Effector memory CD8-positive, alpha-beta T cell (primary cell): ENCODE measurements at regions not wholly inside any gene's neighbourhood (a gene's known extent, or its start where the extent isn't known, plus 50 kb on each side); places are given as distances from the start of the nearest gene placed in this dataset.

Experiments used
- ATAC-seq: fragments of 150-1000 bp; cut with Tn5 transposase; replicated peaks from 2 replicates; pipeline ENCODE4 v1.10.0; 2021; ENCODE audit warnings: mild to moderate bottlenecking, moderate library complexity
- DNase-seq, 3 experiments: peaks; one replicate each; pipeline ENCODE4 v3.0.0; 2021
- H3K27ac Mint-ChIP-seq, 2 donors: one replicate each; pipeline ENCODE4 v1.8.0; 2022; ENCODE audit warnings: mild to moderate bottlenecking in 2 of 2, mixed read lengths in 2 of 2, moderate library complexity in 2 of 2
- H3K27me3 Mint-ChIP-seq, 2 donors: one replicate each; pipeline ENCODE4 v1.8.0; 2022; ENCODE audit warnings: mixed read lengths in 2 of 2
- H3K36me3 Mint-ChIP-seq: one replicate; pipeline ENCODE4 v1.8.0; 2022; ENCODE audit warnings: mild to moderate bottlenecking, moderate library complexity, mixed read lengths; ENCODE audit not compliant: insufficient read depth
- H3K4me1 Mint-ChIP-seq, 2 donors: one replicate each; pipeline ENCODE4 v1.8.0; 2022; ENCODE audit warnings: low read depth in 2 of 2, mixed read lengths in 2 of 2
- H3K4me3 Mint-ChIP-seq, 2 donors: one replicate each; pipeline ENCODE4 v1.8.0; 2022; ENCODE audit warnings: mild to moderate bottlenecking in 2 of 2, mixed read lengths in 2 of 2, moderate library complexity in 2 of 2
- H3K9me3 Mint-ChIP-seq, 2 donors: one replicate each; pipeline ENCODE4 v1.8.0; 2022; ENCODE audit warnings: mixed read lengths in 2 of 2

DNA sequence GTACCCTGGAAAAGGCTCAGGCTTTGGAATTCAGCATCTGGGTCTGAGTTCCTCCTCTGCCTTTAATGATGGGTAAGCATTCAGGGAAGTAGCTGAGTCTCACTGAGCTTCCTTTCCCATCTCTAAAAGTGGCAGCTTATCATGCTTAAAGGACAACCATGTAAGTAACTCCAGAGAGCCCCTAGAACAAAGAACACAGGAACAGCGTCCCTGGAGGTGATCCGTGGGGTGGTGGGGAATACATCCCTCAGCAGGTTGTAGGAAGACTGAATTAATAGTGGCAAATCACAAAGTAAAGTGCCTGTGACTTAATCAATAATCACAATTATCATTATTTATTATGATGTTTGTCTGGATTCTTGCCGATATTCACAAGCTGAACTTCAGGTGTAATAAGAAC lies 114.7 kb upstream of the ISX start:
- DNase-seq (no peak), ATAC-seq (no peak)
- Mint-ChIP-seq H3K4me1 (no peaks in the 10 kb centered on the region), H3K4me3 (no peak overlapping the region), H3K27me3 (peaks cover 0 to 18% of the 10 kb centered on the region in 2 donors), H3K36me3 (peaks cover 4% of the 10 kb centered on the region), H3K27ac (no peak overlapping the region), H3K9me3 (no peaks in the 10 kb centered on the region)

DNA sequence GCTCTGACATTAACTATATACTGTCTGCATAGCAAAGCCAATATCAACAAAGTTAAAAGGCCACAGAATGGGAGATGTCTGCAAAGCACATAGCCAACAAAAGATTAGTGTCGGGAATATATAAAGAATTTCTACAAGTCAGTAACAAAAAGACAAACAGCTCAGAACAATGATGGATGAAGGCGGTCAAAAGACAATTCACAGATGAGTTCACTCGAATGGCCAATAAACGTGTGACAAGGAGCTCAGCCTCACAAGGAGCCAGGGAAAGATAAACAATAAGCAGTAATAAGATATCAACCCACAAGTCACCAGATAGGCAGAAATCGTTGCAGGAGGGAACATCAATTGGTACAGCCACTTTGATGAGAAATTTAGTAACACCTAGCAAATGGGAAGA lies 106.0 kb upstream of the ISX start:
- Mint-ChIP-seq H3K4me3 (no peak overlapping the region), H3K36me3 (no peaks in the 10 kb centered on the region), H3K4me1 (no peaks in the 10 kb centered on the region), H3K27ac (no peak overlapping the region), H3K9me3 (no peaks in the 10 kb centered on the region), H3K27me3 (no peaks in the 10 kb centered on the region)
- ATAC-seq: no peak
- DNase-seq: no peak

DNA sequence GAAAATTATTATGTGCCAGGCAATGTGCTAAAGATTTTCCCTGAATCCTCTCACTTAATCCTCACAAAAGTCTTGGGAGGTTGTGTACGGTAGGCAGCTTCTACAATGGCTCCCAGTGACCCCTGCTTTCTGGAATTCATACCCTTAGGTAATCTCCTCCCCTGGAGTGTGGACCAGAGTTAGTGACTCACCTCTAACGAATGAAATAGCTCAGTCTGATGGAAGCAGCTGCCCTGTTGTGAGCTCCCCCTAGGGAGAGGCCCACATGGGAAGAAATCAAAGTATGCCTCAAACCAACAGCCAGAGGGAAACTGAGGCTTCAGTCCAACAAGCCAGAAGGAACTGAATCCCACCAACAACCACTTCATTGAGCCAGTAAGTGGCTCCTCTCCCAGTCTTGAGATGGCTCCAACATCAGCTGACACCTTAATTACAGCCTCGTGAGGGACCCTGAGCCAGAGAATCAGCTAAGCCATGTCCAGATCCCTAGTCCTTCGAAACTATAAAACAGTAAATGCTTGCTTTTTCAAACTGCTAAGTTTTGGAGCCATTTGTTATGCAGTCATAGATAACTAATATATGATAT lies 98.9 kb upstream of the ISX start:
- Mint-ChIP-seq H3K36me3 (no peaks in the 10 kb centered on the region), H3K27ac (no peak overlapping the region), H3K27me3 (peaks cover 7 to 9% of the 10 kb centered on the region in 2 donors), H3K4me3 (no peak overlapping the region), H3K9me3 (peaks cover 0 to 2% of the 10 kb centered on the region in 2 donors), H3K4me1 (no peaks in the 10 kb centered on the region)
- no peak for DNase-seq
- no peak for ATAC-seq

DNA sequence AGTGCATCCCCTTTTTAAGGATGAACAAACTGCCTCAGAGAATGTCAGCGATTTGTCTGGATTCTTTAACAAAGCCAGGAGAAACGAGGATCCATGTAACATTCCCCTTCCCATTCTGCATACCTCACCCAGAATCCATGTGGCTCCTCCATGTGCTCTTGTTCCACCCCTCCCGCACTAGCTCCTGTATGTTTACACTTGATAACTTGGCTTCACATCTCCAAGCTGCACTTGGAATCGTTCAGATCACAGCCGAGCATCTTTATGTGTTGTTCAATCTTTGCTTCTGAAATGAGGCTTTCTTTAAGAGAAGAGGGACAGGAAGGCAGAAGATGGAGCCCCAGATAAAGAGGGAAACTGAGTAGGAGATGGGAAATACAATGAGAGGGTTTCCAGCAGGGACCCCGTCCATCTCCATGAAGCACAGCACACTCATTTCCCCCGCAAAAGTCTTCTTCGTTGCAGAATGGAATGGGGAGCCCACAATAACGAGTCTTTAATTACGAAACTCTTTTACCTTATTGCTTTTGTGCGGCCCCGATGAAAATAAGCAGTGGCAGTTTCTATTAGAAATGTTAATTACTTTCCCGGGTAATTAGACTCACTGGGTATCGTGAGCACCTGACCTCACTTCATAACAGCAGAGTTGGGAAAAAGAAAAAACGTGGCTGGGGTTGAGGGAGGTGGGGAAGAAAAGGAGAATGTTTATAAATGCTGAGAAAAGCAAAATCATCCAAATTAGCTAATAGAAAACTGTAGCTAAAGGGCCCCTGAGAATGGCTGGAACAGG lies 96.8 kb upstream of the ISX start:
- Mint-ChIP-seq H3K9me3 (peaks cover 0 to 2% of the 10 kb centered on the region in 2 donors), H3K4me1 (no peaks in the 10 kb centered on the region), H3K4me3 (no peak overlapping the region), H3K27ac (no peak overlapping the region), H3K27me3 (peaks cover 7 to 25% of the 10 kb centered on the region in 2 donors), H3K36me3 (no peaks in the 10 kb centered on the region)
- ATAC-seq (no peak), DNase-seq (no peak)

DNA sequence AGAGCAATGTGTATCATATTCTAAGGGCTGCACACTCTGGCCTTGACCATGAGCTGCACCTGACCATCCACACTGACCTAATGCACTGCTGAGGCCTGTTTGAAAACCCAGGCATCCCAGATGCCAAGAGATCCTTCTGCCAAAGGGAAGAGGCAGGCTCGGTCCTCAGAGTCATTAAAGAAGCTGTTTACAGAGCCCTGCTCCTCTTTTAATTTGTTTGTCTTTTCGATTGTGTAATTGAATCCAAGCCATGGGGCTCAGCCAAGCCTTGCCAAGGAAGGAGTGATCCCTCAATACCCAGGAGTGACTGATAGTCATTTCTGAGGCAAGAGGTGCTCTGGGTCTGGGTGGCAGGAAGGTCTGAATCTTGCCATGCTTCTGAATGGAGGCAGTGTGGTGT lies 94.5 kb upstream of the ISX start:
- H3K4me3 Mint-ChIP-seq: no peak overlapping the region
- H3K9me3 Mint-ChIP-seq: peaks cover 0 to 2% of the 10 kb centered on the region in 2 donors
- H3K27ac Mint-ChIP-seq: no peak overlapping the region
- H3K4me1 Mint-ChIP-seq: no peaks in the 10 kb centered on the region
- ATAC-seq (no peak), DNase-seq (no peak)
- H3K36me3 Mint-ChIP-seq: no peaks in the 10 kb centered on the region
- peaks cover 7 to 25% of the 10 kb centered on the region in 2 donors for H3K27me3 Mint-ChIP-seq

DNA sequence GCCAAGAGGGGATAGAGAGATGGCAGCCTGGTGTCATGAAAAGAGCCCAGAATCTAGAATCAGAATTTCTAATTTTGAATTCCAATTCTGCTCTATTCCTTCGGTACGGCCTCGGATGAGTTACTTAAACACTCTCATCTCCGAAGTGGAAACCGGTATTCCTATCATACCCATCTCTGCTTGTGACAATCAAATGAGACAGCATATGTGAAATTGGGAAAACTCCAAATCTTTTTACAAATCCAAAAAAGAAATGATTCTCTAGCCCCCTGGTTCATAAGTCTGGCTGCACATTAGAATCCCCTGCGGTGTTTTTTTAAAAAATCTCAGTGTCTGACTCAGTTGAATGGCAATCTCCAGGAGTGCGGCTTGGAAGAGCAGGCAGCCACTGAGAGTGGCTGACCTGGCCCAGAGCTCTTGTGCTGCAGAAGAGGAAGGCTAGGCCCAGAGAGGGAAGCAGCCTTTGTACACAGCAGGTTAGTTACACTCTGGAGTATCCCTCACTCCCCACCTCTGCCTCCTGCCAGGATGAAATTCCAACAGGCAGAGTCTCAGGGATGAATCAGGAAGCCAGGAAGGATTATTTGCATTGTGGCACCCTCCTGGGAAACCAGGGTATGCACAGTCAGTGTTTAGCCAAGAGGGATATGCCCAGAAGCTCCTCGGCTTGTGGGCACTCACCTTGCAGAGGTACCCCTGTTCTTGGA lies 93.6 kb upstream of the ISX start:
- no peak overlapping the region for H3K27ac Mint-ChIP-seq
- DNase-seq: no peak
- no peaks in the 10 kb centered on the region for H3K4me1 Mint-ChIP-seq
- H3K9me3 Mint-ChIP-seq: peaks cover 0 to 2% of the 10 kb centered on the region in 2 donors
- H3K36me3 Mint-ChIP-seq: no peaks in the 10 kb centered on the region
- no peak for ATAC-seq
- no peak overlapping the region for H3K4me3 Mint-ChIP-seq
- peaks cover 7 to 25% of the 10 kb centered on the region in 2 donors for H3K27me3 Mint-ChIP-seq

DNA sequence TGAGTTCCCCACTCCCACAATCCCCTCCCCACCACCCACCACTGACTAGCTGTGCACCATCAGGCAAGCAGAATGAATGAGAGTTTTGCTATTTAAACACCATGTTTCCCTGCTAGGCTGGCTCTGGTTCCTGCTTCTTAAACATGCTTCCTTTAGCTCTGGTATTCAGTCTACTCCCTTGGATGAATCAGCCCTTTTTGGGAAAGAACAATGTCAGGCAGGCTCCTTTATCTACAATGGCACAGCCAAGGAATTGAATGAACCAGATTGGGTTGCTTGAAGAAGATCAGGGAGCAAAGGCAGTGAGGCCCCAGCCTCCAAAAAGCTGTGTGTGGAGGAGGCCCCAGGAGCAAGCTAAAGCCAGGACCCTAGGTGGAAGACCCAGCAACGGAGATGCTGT lies 92.9 kb upstream of the ISX start:
- H3K4me3 Mint-ChIP-seq: no peak overlapping the region
- no peaks in the 10 kb centered on the region for H3K4me1 Mint-ChIP-seq

DNA sequence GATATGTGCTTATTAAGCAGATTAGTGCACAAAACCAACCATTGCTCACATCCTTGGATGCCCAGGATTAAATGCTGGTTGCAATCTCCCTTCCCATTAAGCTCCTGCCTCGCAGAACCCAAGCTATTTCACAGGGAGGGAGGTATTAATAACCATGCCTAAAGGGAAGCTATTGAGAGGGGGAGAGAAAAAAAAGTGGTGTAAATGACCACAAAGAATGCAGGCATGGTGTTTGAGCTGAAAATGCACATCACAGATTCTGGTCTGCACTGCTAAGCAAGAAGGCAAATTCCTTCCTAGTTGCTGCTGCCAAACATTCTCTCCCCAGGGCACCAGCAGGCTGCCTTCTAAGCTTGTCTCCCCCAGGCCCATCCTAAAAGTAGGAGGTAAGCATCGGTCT lies 92.0 kb upstream of the ISX start:
- DNase-seq (no peak), ATAC-seq (no peak)
- no peak overlapping the region for H3K4me3 Mint-ChIP-seq
- H3K27me3 Mint-ChIP-seq: peaks cover 7 to 35% of the 10 kb centered on the region in 2 donors
- H3K4me1 Mint-ChIP-seq: no peaks in the 10 kb centered on the region
- peaks cover 0 to 2% of the 10 kb centered on the region in 2 donors for H3K9me3 Mint-ChIP-seq
- no peaks in the 10 kb centered on the region for H3K36me3 Mint-ChIP-seq
- H3K27ac Mint-ChIP-seq: no peak overlapping the region

More for the DNA sequence above, 92.9 kb upstream of the ISX start:
- Mint-ChIP-seq H3K27ac (no peak overlapping the region), H3K36me3 (no peaks in the 10 kb centered on the region), H3K9me3 (peaks cover 0 to 2% of the 10 kb centered on the region in 2 donors), H3K27me3 (peaks cover 7 to 26% of the 10 kb centered on the region in 2 donors)
- DNase-seq (no peak), ATAC-seq (no peak)

DNA sequence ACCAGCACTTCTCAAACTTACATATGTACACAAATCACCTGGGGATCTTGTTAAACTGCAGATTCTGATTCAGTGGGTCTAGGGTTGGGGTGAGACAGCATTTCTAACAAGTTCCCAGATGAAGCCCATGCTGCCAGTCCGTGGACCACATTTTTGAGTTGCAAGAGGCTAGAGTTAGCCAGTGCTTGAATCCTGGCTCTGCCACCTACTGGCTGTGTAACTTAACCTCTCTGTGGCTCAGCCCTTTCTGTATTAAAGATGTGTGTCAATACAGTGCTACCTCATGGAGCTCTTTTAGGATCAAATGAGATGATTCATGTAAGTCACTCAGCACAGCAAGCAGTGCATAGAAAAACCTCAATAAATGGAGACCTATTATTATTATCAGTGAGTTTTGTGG lies 90.2 kb upstream of the ISX start:
- peaks cover 0 to 41% of the 10 kb centered on the region in 2 donors for H3K27me3 Mint-ChIP-seq
- no peak for DNase-seq
- no peaks in the 10 kb centered on the region for H3K9me3 Mint-ChIP-seq
- ATAC-seq: no peak
- no peak overlapping the region for H3K4me3 Mint-ChIP-seq
- no peaks in the 10 kb centered on the region for H3K36me3 Mint-ChIP-seq
- H3K4me1 Mint-ChIP-seq: no peaks in the 10 kb centered on the region
- H3K27ac Mint-ChIP-seq: no peak overlapping the region

DNA sequence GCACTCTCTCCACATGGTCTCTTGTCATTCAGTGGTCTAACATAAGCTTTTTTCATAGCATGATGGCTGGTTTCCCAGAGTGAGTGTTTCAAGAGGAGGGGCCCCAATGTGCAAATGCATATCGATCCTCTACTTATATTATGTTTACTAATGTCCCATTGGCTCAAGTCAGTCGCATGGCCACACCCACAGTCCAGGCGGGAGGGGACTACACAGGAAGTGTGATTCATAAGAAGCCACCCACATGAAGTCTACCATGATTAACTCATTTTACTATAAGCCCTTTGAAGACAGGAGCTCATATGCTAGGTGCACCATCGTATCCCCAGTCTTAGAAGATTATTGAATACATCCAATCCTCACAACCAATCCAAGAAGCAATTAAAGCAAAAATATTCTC lies 89.5 kb upstream of the ISX start:
- Mint-ChIP-seq H3K4me3 (no peak overlapping the region), H3K9me3 (no peaks in the 10 kb centered on the region), H3K36me3 (no peaks in the 10 kb centered on the region), H3K27ac (no peak overlapping the region), H3K4me1 (no peaks in the 10 kb centered on the region), H3K27me3 (peaks cover 0 to 42% of the 10 kb centered on the region in 2 donors)
- DNase-seq (no peak), ATAC-seq (no peak)

DNA sequence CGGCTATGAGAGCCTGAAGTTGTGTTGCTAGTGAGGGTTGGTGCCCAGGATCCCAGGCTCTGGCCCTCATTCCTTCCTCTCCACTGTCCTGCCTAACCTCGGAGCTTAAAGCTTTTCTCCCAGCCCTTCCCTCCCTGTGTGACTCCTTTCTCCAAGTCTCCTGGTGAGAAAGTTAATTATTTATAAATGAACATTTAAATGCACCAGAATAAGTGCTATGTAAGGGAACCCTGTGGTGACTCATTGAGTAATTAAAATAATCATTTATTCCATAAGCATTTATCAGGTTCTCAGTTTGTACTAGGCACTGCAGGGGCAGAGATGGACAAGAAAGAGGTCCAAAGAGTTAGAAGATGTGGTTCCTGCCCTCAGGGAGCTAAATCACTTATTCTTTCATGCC lies 89.1 kb upstream of the ISX start:
- H3K27ac Mint-ChIP-seq: no peak overlapping the region
- peaks cover 0 to 42% of the 10 kb centered on the region in 2 donors for H3K27me3 Mint-ChIP-seq
- H3K36me3 Mint-ChIP-seq: no peaks in the 10 kb centered on the region
- no peaks in the 10 kb centered on the region for H3K4me1 Mint-ChIP-seq
- ATAC-seq: no peak
- DNase-seq: no peak
- H3K4me3 Mint-ChIP-seq: no peak overlapping the region
- no peaks in the 10 kb centered on the region for H3K9me3 Mint-ChIP-seq

DNA sequence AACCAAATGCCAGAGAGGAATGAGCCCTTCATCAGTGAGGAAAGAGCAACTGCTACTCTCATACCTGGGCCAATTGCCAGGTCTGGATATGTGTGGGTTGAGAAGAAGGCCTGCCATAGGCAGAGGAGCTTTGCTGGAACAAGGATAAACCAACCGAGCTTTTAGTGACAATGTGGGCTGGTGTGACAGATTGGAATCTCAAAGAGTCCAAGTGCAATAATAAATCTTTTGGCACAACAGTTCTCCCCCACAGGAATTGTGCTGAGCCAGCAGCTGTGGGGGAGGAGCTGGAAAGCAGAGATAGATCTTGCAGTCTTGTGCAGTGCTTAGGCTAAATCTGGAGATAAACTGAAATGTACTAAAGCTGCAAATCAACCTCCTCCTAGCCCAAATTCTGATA lies 79.4 kb upstream of the ISX start:
- Mint-ChIP-seq H3K27me3 (peaks cover 0 to 24% of the 10 kb centered on the region in 2 donors), H3K4me1 (no peaks in the 10 kb centered on the region), H3K36me3 (no peaks in the 10 kb centered on the region), H3K27ac (no peak overlapping the region), H3K4me3 (no peak overlapping the region), H3K9me3 (peaks cover 0 to 3% of the 10 kb centered on the region in 2 donors)
- ATAC-seq (no peak), DNase-seq (no peak)

DNA sequence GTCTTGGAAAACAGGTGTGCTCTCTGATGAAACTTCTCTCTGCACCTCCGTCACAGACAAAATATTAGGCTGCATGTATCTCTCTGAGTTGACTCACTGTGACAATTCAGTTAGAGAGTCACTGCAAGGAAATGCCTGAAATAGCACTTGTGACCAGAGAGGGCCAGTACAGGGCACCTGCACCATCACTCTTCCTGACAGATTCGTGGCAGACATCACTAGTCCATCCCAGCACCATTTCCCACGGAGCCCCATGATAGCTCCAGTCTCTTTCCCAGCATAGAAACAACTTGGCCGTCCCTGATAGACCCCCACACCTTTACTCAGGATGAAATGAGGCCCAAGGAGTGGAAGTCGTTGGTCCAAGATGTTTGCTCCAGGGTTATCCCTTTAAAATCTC lies 73.3 kb upstream of the ISX start:
- H3K4me3 Mint-ChIP-seq: no peak overlapping the region
- peaks cover 0 to 27% of the 10 kb centered on the region in 2 donors for H3K27me3 Mint-ChIP-seq
- H3K36me3 Mint-ChIP-seq: no peaks in the 10 kb centered on the region
- H3K27ac Mint-ChIP-seq: no peak overlapping the region
- H3K4me1 Mint-ChIP-seq: no peaks in the 10 kb centered on the region
- peaks cover 0 to 2% of the 10 kb centered on the region in 2 donors for H3K9me3 Mint-ChIP-seq
- ATAC-seq: no peak
- DNase-seq: no peak

DNA sequence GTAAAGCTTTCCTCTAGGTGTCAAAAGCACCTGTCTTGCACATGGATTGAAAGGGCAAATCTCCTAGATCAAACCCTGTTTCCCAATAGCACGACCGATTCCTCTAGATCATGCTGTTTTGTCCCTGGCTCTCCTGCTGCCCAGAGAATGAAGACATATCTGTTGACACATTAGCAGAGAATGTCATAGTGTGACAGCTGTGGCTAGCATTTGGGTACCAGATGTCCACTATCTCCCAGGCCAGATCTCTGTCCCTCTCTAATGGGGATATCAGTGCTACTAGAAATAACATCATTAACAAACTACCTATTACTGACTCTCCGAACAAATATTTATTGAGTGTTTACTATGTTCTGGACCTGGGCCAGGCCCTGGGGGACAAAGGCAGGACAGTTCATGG lies 72.4 kb upstream of the ISX start:
- no peak for DNase-seq
- H3K36me3 Mint-ChIP-seq: no peaks in the 10 kb centered on the region
- H3K27ac Mint-ChIP-seq: no peak overlapping the region
- H3K27me3 Mint-ChIP-seq: peaks cover 0 to 36% of the 10 kb centered on the region in 2 donors
- no peak overlapping the region for H3K4me3 Mint-ChIP-seq
- ATAC-seq: no peak
- H3K4me1 Mint-ChIP-seq: no peaks in the 10 kb centered on the region
- no peaks in the 10 kb centered on the region for H3K9me3 Mint-ChIP-seq
